ENCODE measurements at regions not wholly inside any gene's neighbourhood (a gene's known extent, or its start where the extent isn't known, plus 50 kb on each side); places are given as distances from the start of the nearest gene placed in this dataset.

GRCh38 chr13:105118426-105118985, 1417.0 kb downstream of the EFNB2 start:
- TF ChIP-seq CTCF (IDR thresholded peaks at IDR 0.05; ENCODE audit: low read length) (no peak), EZH2 (IDR thresholded peaks at IDR 0.05; ENCODE audit: borderline replicate concordance, low read length) (no peak)
